HG03095 (cell line): ENCODE measurements at regions not wholly inside any gene's neighbourhood (a gene's known extent, or its start where the extent isn't known, plus 50 kb on each side); places are given as distances from the start of the nearest gene placed in this dataset.

Experiments
- ATAC-seq: cut with Tn5 transposase; IDR thresholded peaks from one replicate; pipeline ENCODE4 v1.9.1; 2021; ENCODE audit warnings: moderate library complexity; ENCODE audit not compliant: unreplicated experiment

DNA sequence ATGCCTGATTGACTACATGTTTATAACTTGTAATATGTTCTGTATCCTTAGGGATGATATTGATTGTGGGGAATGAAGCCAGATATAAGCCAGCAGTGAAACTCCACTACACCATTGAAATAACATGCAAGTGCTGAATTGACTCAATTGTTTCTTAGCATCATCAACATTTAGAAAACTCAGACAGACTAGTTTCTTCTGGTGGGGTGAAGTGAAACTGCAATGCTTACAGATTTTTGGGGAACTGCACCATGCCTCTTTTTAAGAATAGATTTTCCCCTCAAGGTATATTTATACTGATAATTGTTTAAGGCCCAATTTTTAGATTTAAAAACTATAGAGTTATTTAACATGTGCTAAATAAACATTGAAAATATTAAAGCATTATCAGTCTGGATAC, 1044.6 kb upstream of the EYS start:
- ATAC-seq: no peak

GRCh38 chr6:66740346-66740745, 1033.3 kb upstream of the EYS start:
- no peak for ATAC-seq

GRCh38 chr6:66735106-66735890, 1028.3 kb upstream of the EYS start:
- ATAC-seq: no peak

DNA sequence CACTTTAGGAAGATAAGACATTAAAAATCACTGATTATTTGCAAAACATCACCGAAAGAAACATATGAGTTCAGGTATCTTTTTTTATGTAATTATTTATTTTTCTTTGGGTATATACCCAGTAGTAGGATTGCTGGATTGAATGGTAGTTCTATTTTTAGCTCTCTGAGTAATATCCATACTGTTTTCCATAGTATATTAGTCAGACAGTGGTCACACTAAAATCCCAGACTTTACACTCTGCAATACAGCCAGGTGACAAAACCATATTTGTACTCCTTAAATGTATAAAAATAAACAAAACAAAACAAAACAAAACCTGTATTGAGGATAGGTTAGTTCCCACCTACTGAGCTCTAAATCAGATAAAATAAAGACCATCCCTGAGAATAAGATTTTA, 1024.3 kb upstream of the EYS start:
- no peak for ATAC-seq

- ATAC-seq: no peak
These were observed 1018.6 kb upstream of the EYS start for GRCh38 chr6:66725670-66726069.

DNA sequence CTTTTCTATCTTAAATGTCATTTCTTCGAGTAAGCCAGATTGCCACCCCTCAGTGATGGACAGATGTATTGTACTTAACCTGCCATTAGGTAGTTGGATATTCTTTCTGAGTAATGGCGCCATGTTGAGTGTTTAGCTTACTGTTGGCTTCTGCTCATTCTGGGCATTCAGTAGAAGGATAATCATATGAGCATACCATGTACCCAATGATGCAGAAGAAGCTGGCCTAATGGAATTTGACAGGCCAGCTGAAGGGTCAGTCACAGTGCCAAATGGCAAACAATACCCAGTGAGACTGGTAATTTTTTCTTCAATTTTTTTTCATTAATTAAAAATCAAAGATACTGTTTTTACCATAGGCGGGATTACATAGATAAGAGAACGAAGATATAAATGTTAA, 1010.8 kb upstream of the EYS start:
- no peak for ATAC-seq

DNA sequence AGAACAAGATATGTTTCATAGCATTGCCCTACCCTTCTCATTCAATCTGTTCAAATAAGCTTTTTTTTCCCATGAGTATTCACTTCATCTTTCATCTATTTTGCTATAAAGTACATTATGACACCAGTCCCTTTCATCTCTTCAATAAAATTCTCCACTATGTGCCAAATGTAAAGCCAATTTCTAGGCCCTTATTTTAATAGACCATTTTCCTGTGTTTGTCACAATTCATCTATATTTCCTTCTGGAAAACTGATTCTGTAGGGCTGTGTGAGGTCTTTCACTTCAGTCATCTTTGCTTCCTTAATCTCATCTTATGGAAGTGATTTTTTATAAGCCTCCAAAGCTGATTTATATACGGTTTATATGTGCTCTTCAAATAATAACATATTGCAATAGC, 992.4 kb upstream of the EYS start:
- ATAC-seq: no peak

DNA sequence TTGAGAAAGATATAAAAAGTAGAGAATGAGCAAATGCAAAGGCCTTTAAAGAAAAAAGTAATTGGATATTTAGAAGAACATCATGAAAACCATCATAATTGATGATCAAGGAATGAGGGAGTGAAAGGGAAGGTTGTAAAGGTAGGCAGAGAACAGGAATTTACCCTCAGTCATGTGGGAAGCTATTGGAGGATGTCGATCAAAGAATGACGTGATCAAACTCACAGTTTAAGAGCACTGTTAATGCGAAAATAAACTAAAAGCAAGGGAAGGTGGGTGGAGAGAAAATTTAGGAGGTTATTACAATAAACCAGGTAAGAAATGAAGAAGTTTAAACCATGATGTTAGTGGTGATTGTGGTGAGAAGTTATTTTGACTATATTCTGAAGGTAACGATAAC, 982.6 kb upstream of the EYS start:
- ATAC-seq: no peak

- ATAC-seq: no peak
These were observed 980.6 kb upstream of the EYS start for GRCh38 chr6:66687611-66688140.

GRCh38 chr6:66675906-66676305, 968.9 kb upstream of the EYS start:
- no peak for ATAC-seq

DNA sequence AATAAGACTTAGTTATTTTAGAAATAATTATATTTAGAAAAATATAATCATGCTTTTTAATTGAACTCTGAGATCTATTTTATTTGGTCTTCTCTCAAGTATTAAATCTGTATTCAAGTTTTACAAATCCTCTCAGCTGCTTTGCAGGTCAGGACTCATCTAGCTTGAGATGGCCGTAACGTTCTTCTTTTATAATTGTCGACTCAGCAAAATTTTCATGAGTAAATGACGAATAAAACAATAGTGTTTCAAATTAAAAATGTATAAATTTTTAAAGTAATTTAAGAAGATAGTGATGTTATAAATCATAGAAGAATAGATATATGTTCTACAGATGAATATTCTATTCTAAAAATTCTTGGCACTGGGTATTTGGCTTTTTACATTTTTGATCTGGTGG, 957.1 kb upstream of the EYS start:
- ATAC-seq: no peak

DNA sequence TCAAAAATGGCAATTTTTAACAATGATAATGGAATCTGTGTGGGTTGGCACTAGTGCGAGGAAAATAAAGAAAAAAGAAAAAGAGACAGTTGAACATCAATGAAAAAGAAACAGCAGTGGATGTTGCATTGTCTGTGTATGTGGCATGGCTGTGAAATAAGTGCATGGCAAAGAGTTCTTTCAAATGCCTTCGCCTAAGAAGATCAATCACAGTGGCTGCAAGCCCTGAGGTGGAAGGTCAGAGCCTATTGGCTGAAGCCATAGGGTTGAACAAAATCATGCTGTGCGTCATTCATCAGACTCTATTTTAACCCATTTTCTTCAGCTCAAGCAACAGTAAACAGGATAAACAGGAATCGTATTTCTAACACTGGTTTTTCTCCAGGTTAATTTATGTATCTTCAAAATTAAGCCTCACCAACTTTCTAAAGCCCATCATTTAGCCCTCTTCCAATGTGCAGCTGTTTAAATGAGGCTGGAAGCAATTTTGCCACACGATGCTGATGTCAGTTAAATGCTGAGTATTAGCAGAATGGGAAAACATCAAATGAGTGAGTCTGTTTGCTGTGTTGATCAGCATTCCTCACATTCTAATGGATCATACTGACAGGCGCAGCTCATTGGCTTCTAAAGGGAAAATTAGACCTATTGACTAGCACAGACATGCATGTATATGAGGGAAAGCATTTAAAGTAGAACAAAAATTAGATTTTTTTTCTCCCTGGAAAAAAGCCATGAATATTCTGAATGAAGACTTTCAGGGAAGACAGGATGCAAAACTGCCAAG, 955.9 kb upstream of the EYS start:
- ATAC-seq: no peak

- ATAC-seq: no peak
These were observed 955.2 kb upstream of the EYS start for GRCh38 chr6:66662196-66662595.

- ATAC-seq: no peak
These were observed 948.4 kb upstream of the EYS start for GRCh38 chr6:66655420-66655819.

GRCh38 chr6:66638518-66638917, 931.5 kb upstream of the EYS start:
- ATAC-seq: no peak

GRCh38 chr6:66638099-66638498, 931.1 kb upstream of the EYS start:
- no peak for ATAC-seq

DNA sequence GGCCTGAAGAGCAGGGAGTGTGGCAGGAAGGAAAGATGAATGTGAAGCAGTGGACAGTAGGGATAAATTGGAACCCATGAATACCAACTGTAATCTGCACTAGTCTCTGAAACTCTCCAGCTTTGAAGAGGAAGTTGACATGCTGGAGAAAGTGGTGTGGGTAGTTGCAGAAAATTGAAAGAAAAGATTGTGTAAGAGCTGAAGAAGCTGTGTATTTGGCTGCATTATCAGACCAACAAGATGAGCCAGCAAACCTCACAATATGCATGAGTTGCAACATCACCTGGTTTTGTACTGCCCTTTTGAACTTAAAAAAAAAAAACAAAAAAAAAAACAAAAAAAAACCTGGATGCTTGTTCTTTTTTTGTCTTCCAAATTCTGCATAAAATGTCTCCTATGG, 921.9 kb upstream of the EYS start:
- ATAC-seq: no peak

DNA sequence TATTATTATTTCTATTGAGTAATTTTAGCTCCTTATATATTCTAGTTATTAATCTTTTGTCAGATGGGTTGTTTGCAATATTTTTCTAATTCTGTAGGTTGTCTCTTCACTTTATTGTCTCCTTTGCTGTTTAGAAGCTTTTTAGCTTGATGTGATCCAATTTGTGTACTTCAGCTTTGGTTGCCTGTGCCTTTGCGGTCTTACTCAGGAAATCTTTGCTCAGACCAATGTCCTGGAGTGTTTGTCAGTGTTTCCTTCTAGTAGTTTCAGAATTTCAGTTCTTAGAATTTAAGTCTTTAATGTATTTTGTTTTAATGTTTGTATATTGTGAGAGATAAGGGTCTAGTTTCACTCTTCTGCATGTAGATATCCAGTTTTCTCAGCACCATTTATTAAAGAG, 916.0 kb upstream of the EYS start:
- ATAC-seq: no peak

DNA sequence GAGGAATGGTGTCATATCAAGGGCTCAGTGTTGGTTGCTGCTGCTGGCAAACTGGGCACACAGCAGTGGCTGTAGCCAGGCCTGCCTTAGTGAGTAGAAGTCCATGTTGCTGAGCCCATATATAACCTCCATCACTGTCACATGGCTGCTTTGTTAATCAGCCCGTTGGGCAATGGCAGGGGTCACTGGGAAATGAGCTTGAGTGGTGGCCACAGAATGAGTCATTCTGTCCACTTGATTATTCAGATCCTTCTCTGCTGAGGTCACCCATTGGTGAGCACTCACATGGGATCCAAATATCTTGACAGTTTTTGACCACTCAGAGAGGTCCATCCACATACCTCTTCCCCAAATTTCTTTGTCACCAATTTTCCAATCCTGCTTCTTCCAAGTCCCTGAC, 898.9 kb upstream of the EYS start:
- no peak for ATAC-seq

- no peak for ATAC-seq
These were observed 898.0 kb upstream of the EYS start for GRCh38 chr6:66605011-66605410.

GRCh38 chr6:66599541-66599940, 892.5 kb upstream of the EYS start:
- no peak for ATAC-seq

GRCh38 chr6:66578362-66578761, 871.3 kb upstream of the EYS start:
- no peak for ATAC-seq
